IPS-15b (cell line): ENCODE measurements at regions not wholly inside any gene's neighbourhood (a gene's known extent, or its start where the extent isn't known, plus 50 kb on each side); places are given as distances from the start of the nearest gene placed in this dataset.

Source experiments
- H3K27me3 ChIP-seq: one replicate; pipeline ENCODE4 v1.6.1; 2013; ENCODE audit warnings: low read length; ENCODE audit not compliant: control insufficient read depth, insufficient read depth
- H3K36me3 ChIP-seq: one replicate; pipeline ENCODE4 v1.6.1; 2013; ENCODE audit warnings: low read length; ENCODE audit not compliant: control insufficient read depth, insufficient read depth
- H3K4me1 ChIP-seq: one replicate; pipeline ENCODE4 v1.6.1; 2013; ENCODE audit warnings: mild to moderate bottlenecking, low read length; ENCODE audit not compliant: control insufficient read depth, insufficient read depth
- H3K4me3 ChIP-seq: one replicate; pipeline ENCODE4 v1.5.1; 2013; ENCODE audit warnings: low read depth, low read length
- H3K9ac ChIP-seq: one replicate; pipeline ENCODE4 v1.6.1; 2013; ENCODE audit warnings: low read depth, mild to moderate bottlenecking, low read length
- H3K9me3 ChIP-seq: one replicate; pipeline ENCODE4 v1.6.1; 2013; ENCODE audit warnings: mild to moderate bottlenecking, low read length; ENCODE audit not compliant: control insufficient read depth, insufficient read depth

GRCh38 chr2:12243381-12243780 lies 473.4 kb upstream of the TRIB2 start:
- H3K9me3 ChIP-seq, result no peaks in the 10 kb centered on the region
- no peak overlapping the region for H3K9ac ChIP-seq
- no peaks in the 10 kb centered on the region for H3K4me1 ChIP-seq
- H3K4me3 ChIP-seq, result no peak overlapping the region
- H3K27me3 ChIP-seq, result no peaks in the 10 kb centered on the region
- H3K36me3 ChIP-seq, result no peaks in the 10 kb centered on the region

- no peaks in the 10 kb centered on the region for H3K4me1 ChIP-seq
- no peaks in the 10 kb centered on the region for H3K36me3 ChIP-seq
- no peaks in the 10 kb centered on the region for H3K27me3 ChIP-seq
- H3K4me3 ChIP-seq, result no peak overlapping the region
- H3K9me3 ChIP-seq, result no peaks in the 10 kb centered on the region
- H3K9ac ChIP-seq, result no peak overlapping the region
Observed at GRCh38 chr2:12244070-12244469, 472.7 kb upstream of the TRIB2 start.

- H3K4me3 ChIP-seq, result no peak overlapping the region
- no peaks in the 10 kb centered on the region for H3K27me3 ChIP-seq
- H3K9ac ChIP-seq, result no peak overlapping the region
- H3K4me1 ChIP-seq, result peaks cover 8% of the 10 kb centered on the region
- H3K9me3 ChIP-seq, result no peaks in the 10 kb centered on the region
- no peaks in the 10 kb centered on the region for H3K36me3 ChIP-seq
Observed at GRCh38 chr2:12251121-12251520, 465.6 kb upstream of the TRIB2 start.

GRCh38 chr2:12251749-12252148 lies 465.0 kb upstream of the TRIB2 start:
- Histone ChIP-seq H3K9ac (no peak overlapping the region), H3K4me3 (no peak overlapping the region), H3K9me3 (no peaks in the 10 kb centered on the region), H3K27me3 (no peaks in the 10 kb centered on the region), H3K4me1 (peaks cover 8% of the 10 kb centered on the region), H3K36me3 (no peaks in the 10 kb centered on the region)

GRCh38 chr2:12253167-12253778 lies 463.5 kb upstream of the TRIB2 start:
- H3K36me3 ChIP-seq, result no peaks in the 10 kb centered on the region
- no peaks in the 10 kb centered on the region for H3K27me3 ChIP-seq

GRCh38 chr2:12254280-12254860 lies 462.4 kb upstream of the TRIB2 start:
- Histone ChIP-seq H3K4me3 (no peak overlapping the region), H3K9me3 (no peaks in the 10 kb centered on the region), H3K4me1 (peaks cover 8% of the 10 kb centered on the region), H3K36me3 (no peaks in the 10 kb centered on the region), H3K27me3 (no peaks in the 10 kb centered on the region), H3K9ac (no peak overlapping the region)

More at GRCh38 chr2:12253167-12253778, 463.5 kb upstream of the TRIB2 start:
- Histone ChIP-seq H3K4me1 (peaks cover 8% of the 10 kb centered on the region), H3K4me3 (no peak overlapping the region), H3K9ac (no peak overlapping the region), H3K9me3 (no peaks in the 10 kb centered on the region)

GRCh38 chr2:12256206-12256605 lies 460.5 kb upstream of the TRIB2 start:
- Histone ChIP-seq H3K27me3 (no peaks in the 10 kb centered on the region), H3K9me3 (no peaks in the 10 kb centered on the region), H3K4me3 (no peak overlapping the region)

GRCh38 chr2:12257476-12257875 lies 459.3 kb upstream of the TRIB2 start:
- Histone ChIP-seq H3K9ac (no peak overlapping the region), H3K27me3 (no peaks in the 10 kb centered on the region), H3K4me3 (no peak overlapping the region), H3K4me1 (peaks cover 14% of the 10 kb centered on the region), H3K9me3 (no peaks in the 10 kb centered on the region), H3K36me3 (no peaks in the 10 kb centered on the region)

More at GRCh38 chr2:12256206-12256605, 460.5 kb upstream of the TRIB2 start:
- peaks cover 8% of the 10 kb centered on the region for H3K4me1 ChIP-seq
- no peak overlapping the region for H3K9ac ChIP-seq
- H3K36me3 ChIP-seq, result no peaks in the 10 kb centered on the region

GRCh38 chr2:12259493-12259892 lies 457.2 kb upstream of the TRIB2 start:
- no peak overlapping the region for H3K4me3 ChIP-seq
- no peaks in the 10 kb centered on the region for H3K27me3 ChIP-seq
- H3K9me3 ChIP-seq, result no peaks in the 10 kb centered on the region
- H3K9ac ChIP-seq, result no peak overlapping the region
- peaks cover 29% of the 10 kb centered on the region for H3K4me1 ChIP-seq
- H3K36me3 ChIP-seq, result no peaks in the 10 kb centered on the region

- no peaks in the 10 kb centered on the region for H3K27me3 ChIP-seq
- no peak overlapping the region for H3K9ac ChIP-seq
- H3K4me3 ChIP-seq, result no peak overlapping the region
- no peaks in the 10 kb centered on the region for H3K36me3 ChIP-seq
- no peaks in the 10 kb centered on the region for H3K9me3 ChIP-seq
- peaks cover 21% of the 10 kb centered on the region for H3K4me1 ChIP-seq
Observed at GRCh38 chr2:12261986-12262680, 454.6 kb upstream of the TRIB2 start.

GRCh38 chr2:12262681-12263436 lies 453.9 kb upstream of the TRIB2 start:
- H3K36me3 ChIP-seq, result no peaks in the 10 kb centered on the region

More at GRCh38 chr2:12262681-12263436, 453.9 kb upstream of the TRIB2 start:
- H3K9me3 ChIP-seq, result no peaks in the 10 kb centered on the region
- H3K4me1 ChIP-seq, result peaks cover 21% of the 10 kb centered on the region
- H3K9ac ChIP-seq, result no peak overlapping the region
- no peak overlapping the region for H3K4me3 ChIP-seq
- no peaks in the 10 kb centered on the region for H3K27me3 ChIP-seq
